ENCODE measurements at regions not wholly inside any gene's neighbourhood (a gene's known extent, or its start where the extent isn't known, plus 50 kb on each side); places are given as distances from the start of the nearest gene placed in this dataset.
A peak's percentile ranks its signal among the peaks of the same experiment; 100 is the strongest.

- peak; percentile 11 to 42 for DNase-seq
Measured at GRCh38 chr9:36728651-36729520, 156.2 kb downstream of the MELK start.

- no peak for DNase-seq
Measured at GRCh38 chr9:36729906-36730305, 157.2 kb downstream of the MELK start.

GRCh38 chr9:36730414-36730813 lies 157.7 kb downstream of the MELK start:
- no peak for DNase-seq

- no peak for DNase-seq
Measured at GRCh38 chr9:36731068-36731956, 158.6 kb downstream of the MELK start.

- no peak for DNase-seq
Measured at GRCh38 chr9:36734737-36735136, 162.0 kb downstream of the MELK start.

- no peak for DNase-seq
Measured at GRCh38 chr9:36736648-36737047, 164.0 kb downstream of the MELK start.

- DNase-seq = no peak
Measured at GRCh38 chr9:36738318-36738976, 165.8 kb downstream of the MELK start.

- DNase-seq = no peak
Measured at GRCh38 chr9:36739373-36740116, 166.8 kb downstream of the MELK start.

- DNase-seq = no peak
Measured at GRCh38 chr9:36742264-36742663, 169.6 kb downstream of the MELK start.

GRCh38 chr9:36744678-36745077 lies 172.0 kb downstream of the MELK start:
- no peak for DNase-seq

GRCh38 chr9:36745977-36746376 lies 173.3 kb downstream of the MELK start:
- no peak for DNase-seq

GRCh38 chr9:36746415-36746814 lies 173.7 kb downstream of the MELK start:
- DNase-seq = no peak

GRCh38 chr9:36748322-36748899 lies 175.7 kb downstream of the MELK start:
- no peak for DNase-seq

GRCh38 chr9:36749461-36749860 lies 176.8 kb downstream of the MELK start:
- DNase-seq = no peak

- DNase-seq = no peak
Measured at GRCh38 chr9:36750630-36751029, 177.9 kb downstream of the MELK start.

GRCh38 chr9:36755019-36755418 lies 182.3 kb downstream of the MELK start:
- no peak for DNase-seq

GRCh38 chr9:36759141-36759540 lies 186.4 kb downstream of the MELK start:
- no peak for DNase-seq

GRCh38 chr9:36759976-36760375 lies 187.3 kb downstream of the MELK start:
- DNase-seq = no peak

GRCh38 chr9:36760667-36761420 lies 188.1 kb downstream of the MELK start:
- DNase-seq = no peak

GRCh38 chr9:36762958-36763357 lies 190.3 kb downstream of the MELK start:
- no peak for DNase-seq

- DNase-seq = no peak
Measured at GRCh38 chr9:36763778-36764177, 191.1 kb downstream of the MELK start.
